HEK293 (cell line): ENCODE measurements at regions not wholly inside any gene's neighbourhood (a gene's known extent, or its start where the extent isn't known, plus 50 kb on each side); places are given as distances from the start of the nearest gene placed in this dataset.

ENCODE experiments used
- ATF2 ChIP-seq: fragments of 450-650 bp; formaldehyde crosslinking; IDR thresholded peaks from 2 replicates; pipeline ENCODE4 v1.5.1; 2016; ENCODE audit warnings: missing biosample characterization, missing genetic modification characterization, low read depth
- CTCF ChIP-seq: fragments of 450-650 bp; formaldehyde crosslinking; IDR thresholded peaks from 2 replicates; pipeline ENCODE4 v1.5.1; 2016; ENCODE audit warnings: missing biosample characterization, missing genetic modification characterization
- REST ChIP-seq: fragments of 450-650 bp; formaldehyde crosslinking; IDR thresholded peaks from 2 replicates; pipeline ENCODE4 v1.5.1; 2016; ENCODE audit warnings: missing biosample characterization, missing genetic modification characterization
- ZNF362 ChIP-seq: fragments of 450-650 bp; formaldehyde crosslinking; IDR thresholded peaks from 2 replicates; pipeline ENCODE4 v1.5.1; 2016; ENCODE audit warnings: missing biosample characterization, missing genetic modification characterization

GRCh38 chr18:72407048-72407447 is 137.1 kb downstream of the CBLN2 start:
- no peak for TF ChIP-seq REST (tag by site-specific recombination)
- TF ChIP-seq ATF2 (tag by site-specific recombination), result no peak
- TF ChIP-seq ZNF362 (tag by site-specific recombination), result no peak
- no peak for TF ChIP-seq CTCF (tag by site-specific recombination)
